Left kidney (tissue), 1 donor: ENCODE measurements at regions not wholly inside any gene's neighbourhood (a gene's known extent, or its start where the extent isn't known, plus 50 kb on each side); places are given as distances from the start of the nearest gene placed in this dataset.

Experiments
- DNase-seq: peaks from one replicate; pipeline ENCODE4 v3.0.0-alpha.2; 2013

DNA sequence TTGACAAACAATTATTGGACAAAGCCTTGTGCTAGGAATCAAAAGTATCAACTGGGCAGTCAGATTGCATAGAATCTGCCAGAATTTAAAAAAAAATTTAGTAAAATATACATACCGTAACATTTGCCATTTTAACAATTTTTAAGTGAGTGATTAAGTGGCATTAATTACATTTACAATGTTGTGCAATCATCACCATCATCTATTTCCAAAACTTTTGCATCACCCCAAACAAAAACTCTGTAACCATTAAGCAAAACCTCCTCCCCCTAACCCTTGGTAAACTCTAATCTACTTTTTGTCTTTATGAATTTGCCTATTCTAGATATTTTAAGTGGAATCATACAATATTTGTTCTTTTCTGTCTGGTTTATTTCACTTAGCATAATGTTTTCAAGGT lies 182.8 kb downstream of the LMO4 start:
- DNase-seq: no peak

DNA sequence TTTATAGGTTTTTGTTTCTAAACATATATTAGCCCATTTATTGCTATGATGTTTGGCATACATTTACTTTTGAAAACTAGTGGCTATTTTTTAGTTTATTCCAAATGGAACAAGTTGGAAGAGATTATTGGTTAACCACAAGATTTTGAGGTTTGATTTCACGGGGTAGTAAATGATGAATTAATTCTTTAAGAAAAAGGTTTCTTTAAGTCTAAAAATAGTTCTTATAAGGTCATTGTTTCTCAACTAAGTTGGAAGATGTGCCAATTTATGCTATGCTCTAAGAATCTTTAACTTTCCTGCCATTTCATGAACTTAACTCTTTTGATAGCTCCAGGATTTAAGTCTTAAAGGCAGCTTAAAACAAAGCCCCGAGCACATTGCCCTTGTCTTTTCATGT lies 183.8 kb downstream of the LMO4 start:
- DNase-seq: no peak

DNA sequence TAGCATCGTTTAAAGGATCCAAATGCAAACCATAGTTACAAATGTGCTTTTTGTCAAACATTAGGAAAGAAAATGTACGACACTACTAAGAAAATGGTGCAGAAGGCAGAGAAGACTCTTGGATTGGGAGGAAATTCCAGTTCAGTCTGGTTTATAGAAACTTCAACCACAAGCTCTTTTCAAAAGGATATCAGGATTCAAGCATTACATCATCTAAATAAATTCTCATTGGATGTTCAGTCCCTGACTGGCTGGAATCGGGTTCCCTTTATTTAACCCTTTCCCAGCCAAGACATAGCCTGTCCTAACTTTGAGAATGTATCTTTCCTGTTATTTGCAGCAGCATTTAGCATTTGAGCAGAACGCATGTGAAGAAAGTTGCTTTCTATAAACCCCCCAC lies 184.6 kb downstream of the LMO4 start:
- DNase-seq: peak; percentile 24

- no peak for DNase-seq
Measured at GRCh38 chr1:87513966-87514660, 185.4 kb downstream of the LMO4 start.

DNA sequence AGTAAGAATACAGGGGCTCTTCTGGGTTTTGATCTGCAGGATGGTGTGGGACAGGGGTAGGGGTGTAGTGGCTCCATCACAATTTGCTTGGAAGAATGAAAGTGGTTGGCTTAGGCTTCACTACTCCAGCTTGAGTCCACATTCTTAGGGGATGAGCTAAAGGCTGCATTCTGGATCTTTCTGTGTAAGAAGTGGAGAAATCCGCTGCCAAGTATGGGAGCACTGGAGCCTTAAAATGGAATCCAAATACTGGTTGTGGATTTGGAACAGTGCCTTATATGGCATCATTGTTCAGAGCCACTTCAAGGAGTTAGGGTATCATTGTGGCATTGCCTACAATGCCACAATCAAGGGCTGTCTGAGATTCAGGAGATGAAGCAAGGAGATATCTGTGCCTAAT lies 187.1 kb downstream of the LMO4 start:
- no peak for DNase-seq

DNA sequence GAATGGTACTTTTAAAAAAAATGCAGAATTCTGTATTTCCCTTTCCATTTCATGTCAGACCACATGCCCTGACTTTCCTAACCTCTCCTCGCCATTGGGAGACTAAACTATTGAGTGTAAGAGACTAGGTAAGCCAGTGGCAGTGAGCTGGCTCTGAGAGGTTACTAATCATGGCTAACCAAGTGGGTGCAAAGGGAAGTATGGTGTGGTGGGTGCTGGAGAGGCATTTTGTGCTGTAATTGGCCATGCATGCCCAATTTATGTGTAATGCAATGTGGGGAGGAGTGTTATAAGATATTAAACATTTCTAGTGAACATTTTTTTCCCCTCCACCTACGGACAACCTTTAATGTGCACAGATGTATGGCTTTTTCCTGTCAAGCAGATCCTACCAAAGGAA lies 190.1 kb downstream of the LMO4 start:
- DNase-seq: no peak

- DNase-seq: no peak
Measured at GRCh38 chr1:87521452-87521851, 192.8 kb downstream of the LMO4 start.

GRCh38 chr1:87523466-87523865 lies 194.8 kb downstream of the LMO4 start:
- no peak for DNase-seq

DNA sequence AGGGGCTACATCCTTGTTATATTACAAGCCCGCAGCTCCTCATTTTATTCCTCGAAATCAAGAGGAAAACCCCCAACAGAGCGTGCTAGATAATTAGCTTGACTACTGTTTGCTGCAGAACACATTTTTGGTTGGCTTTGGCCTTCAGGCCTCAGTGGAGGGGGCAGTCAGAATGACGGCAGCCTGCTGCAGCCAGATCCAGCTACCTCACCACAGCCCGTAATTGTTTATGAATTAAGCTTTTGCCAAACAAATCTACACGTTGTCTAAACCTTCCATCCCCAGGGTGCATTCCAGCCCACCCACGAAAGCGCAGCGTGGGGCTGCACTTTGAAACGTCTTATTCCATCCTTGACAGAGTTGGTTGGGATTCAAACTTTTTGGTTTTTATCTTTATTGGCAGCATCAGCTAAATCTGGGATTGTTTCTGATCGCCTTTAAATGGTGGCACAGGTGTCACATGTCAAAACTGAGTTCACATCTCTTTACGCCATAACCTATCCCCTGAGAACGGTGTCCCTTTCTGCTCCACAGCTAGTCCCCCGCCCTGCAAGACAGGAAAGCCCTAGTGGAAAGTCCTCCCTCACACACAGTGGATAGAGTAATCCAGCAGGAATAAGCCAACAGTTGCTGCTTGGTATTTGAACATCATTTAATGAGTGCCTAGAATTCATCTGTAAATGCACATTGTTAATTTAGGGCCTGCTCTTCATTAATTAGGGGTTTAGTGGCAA lies 195.5 kb downstream of the LMO4 start:
- no peak for DNase-seq

GRCh38 chr1:87528754-87529517 lies 200.3 kb downstream of the LMO4 start:
- no peak for DNase-seq

DNA sequence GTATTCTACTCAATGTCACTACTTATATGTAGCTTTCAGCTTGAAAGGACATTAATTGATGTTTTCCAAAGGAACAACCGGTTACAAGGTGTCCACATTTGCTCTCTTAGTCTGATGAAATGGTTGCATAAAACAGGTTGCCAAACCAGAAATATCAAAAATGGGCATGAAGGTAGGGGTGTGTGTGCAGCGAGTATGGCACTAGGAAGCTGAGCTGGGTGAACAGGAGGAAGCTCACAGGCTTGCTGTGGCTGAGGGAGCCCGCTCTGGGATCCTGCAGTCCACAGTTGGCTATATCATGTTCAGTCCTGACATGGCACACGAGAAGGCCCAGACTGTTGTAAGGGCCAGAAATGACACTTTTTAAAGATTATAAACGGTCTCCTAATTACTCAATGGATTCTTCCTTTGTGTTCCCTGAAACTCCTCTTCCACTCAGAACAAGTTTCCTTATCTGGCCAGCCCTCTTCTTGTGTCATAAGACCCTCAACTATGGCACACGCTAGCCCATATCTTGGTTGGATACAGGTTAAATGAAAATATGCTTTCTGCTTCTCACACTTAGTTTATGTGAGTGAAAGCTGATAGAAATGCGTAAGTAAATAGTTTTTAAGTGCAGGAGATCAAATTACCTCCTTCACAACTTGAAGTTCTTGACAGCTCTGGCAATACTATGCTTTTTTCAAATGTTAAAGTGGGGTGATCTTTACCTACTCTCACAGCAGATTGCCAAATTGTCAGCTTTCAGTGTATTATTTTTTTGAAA lies 201.5 kb downstream of the LMO4 start:
- no peak for DNase-seq

DNA sequence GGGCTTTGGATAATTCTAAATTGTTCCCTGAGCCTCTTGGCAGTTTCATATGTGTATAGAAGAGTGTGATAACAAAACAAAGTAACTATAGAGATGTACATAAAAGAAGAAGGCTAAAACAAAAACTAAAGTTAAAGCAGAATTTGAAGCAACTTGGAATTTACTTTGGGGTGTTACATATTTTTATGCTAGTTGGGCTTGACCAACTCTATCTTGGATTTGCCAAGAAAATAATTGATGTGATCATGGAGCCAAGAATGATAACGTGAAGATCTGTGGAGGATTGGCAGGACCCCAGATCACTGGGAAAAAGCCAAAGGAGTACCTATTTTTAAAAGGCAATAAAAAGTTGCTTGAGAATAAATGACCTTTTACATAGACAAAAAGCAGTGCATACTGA lies 206.9 kb downstream of the LMO4 start:
- DNase-seq: no peak

- no peak for DNase-seq
Measured at GRCh38 chr1:87539147-87539546, 210.5 kb downstream of the LMO4 start.

- DNase-seq: no peak
Measured at GRCh38 chr1:87542697-87543096, 214.0 kb downstream of the LMO4 start.

DNA sequence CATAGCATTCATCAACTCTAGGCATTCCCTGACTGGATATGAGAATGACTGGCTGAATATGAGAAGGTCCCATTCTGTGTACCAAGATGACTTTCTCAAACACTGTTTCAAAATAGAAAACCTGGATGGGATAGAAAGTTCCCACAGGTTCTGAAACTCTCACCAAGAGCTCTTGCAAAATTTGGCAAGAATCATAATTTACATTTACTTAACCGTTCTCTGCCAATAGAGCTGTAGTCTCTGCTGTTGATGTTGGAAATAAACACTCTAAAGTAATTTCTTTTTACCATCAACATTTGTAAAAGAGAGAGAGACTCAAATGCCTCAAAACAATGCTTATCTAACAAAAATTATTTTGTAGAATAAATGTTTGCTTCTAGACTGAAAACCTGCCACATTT lies 221.1 kb downstream of the LMO4 start:
- DNase-seq: no peak

GRCh38 chr1:87553511-87553910 lies 224.8 kb downstream of the LMO4 start:
- no peak for DNase-seq

DNA sequence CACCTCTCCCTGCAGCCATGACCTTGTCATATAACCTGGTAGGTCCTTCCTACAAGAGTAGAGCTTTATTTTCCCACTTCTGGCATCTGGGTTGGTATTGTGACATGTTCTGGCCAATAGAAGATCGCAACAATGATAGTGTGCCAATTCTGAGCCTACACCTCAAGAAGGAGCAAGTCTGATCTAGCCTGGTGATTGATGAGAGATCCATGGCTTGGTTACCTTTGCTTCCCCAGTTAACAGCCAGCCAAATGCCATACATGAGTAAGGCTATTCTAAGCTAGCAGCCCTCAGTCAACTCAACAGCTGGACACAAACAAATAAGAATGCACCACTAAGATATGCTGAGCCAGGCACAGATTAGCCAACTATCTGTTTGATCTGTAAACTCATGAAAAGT lies 226.7 kb downstream of the LMO4 start:
- DNase-seq: no peak

DNA sequence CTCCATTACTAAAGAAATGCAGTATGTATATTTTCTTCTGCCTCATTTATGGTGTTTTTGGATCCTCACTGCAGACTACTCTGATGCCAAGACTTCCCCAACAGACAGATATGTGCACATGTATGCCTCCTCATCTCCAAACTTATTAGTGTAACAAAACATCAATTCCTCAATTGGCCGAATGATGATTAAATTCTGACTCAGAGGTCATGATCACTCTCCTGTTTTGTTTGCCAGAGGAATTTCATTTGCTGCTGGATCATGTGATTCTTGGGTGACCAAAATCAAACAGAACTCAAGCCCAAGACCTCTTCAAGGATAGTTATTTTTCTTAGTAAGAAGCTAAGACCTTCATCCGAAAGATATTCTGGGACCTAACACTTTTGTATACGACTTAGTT lies 227.6 kb downstream of the LMO4 start:
- DNase-seq: no peak

DNA sequence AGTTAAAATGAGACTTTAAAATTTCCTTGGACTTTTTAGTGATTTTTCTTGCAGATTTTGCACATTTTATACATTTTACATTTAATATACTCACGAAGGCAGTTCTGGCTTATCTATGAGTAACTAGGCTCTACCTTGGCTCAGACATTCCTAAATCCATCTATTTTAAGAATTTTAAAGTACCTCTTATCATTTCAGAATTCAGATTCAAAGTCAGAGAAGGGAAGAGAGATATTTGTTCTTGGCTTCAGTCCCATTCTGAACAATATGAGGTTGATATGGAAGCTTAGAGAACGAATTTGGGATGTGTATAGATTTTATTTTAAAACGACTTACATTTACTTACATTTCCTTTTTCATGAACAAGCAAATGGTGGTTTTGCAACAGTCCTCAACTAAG lies 230.2 kb downstream of the LMO4 start:
- no peak for DNase-seq

GRCh38 chr1:87560137-87560536 lies 231.5 kb downstream of the LMO4 start:
- DNase-seq: no peak

GRCh38 chr1:87560601-87561360 lies 232.1 kb downstream of the LMO4 start:
- DNase-seq: no peak

DNA sequence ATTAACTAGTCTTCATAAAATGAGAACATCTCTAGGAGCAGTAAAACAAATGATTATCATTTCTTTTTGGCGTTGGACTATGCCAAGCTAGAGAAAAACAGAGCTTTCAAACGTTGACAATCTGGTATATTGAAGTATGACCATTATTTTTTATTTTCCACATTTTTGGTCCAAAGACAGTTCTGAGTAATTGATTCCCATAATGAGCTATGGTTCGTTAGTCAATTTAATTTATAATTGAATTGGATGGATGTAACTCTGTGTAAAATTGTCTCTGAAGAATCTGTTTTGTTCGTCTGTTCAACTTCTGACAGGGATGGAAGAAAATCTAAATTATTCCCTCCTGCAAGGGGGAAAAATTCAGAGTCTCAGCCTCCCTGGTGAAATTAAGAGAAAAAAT lies 234.5 kb downstream of the LMO4 start:
- no peak for DNase-seq
